ENCODE measurements at regions not wholly inside any gene's neighbourhood (a gene's known extent, or its start where the extent isn't known, plus 50 kb on each side); places are given as distances from the start of the nearest gene placed in this dataset.
"Not testable (repeated sequence)": the region's sequence is repeated elsewhere in the genome, so short reads cannot be mapped to it uniquely, and the experiment has no call there.

DNA sequence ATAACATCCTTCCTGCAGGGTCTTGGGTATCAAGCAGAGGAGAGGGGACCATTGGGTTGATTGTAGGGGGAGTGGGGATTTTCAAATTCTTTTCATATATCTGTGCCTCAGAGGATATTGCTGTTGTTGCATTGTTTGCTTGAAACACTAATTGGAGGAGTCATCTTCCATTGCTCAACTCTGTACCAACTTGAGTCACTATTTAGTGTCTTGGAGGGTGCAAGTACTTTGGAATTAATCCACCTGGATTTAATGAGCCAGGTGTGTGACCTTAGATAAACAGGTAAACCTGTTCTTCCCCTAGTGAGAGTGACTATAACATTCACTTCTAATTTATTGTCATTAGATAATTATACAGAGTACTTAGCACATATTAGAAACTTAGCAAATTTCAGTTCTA is 151.3 kb upstream of the CNTNAP4 start:
- no peak for TF ChIP-seq CTCF (IDR thresholded peaks at IDR 0.05)
- DNase-seq (ENCODE audit: low spot score), result no peak
- no peak for ATAC-seq (ENCODE audit: low FRiP score)

DNA sequence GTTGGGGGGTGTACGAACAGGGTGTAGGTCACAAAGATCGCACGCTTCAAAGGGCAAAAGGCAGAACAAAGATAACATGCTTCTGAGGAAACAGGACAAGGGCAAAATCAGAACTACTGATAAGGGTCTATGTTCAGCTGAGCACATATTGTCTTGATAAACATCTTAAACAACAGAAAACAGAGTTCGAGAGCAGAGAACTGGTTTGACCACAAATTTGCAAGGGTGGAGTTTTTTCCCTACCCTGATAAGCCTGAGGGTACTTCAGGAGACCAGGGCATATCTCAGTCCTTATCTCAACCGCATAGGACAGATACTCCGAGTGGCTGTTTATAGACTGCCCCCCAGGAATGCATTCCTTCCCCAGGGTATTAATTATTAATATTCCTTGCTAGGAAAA is 139.1 kb upstream of the CNTNAP4 start:
- DNase-seq (ENCODE audit: low spot score); ATAC-seq (ENCODE audit: low FRiP score): not testable (repeated sequence)

- no peak for TF ChIP-seq CTCF (IDR thresholded peaks at IDR 0.05)
- no peak for DNase-seq (ENCODE audit: low spot score)
- no peak for ATAC-seq (ENCODE audit: low FRiP score)
Observed at GRCh38 chr16:76157629-76158028, 119.6 kb upstream of the CNTNAP4 start.

DNA sequence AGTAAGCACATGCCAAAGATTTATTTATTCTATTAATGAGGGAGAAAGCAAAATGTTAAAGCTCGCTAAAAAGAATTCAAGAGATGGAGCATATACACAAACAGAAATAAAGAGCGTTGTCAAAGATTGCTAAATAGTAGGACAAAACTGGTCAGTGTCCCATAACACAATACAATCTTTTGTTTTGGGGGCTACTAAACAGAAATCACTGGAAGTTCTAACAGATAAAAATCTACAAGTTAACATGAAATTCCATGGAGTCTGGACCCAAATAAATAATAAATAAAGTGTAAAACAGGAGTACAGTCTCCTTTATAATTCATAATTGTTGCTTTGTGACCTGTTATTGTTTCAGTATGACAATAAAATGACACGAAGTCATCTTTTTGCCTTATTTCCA is 115.2 kb upstream of the CNTNAP4 start:
- TF ChIP-seq CTCF (IDR thresholded peaks at IDR 0.05), result no peak
- ATAC-seq (ENCODE audit: low FRiP score), result no peak

DNA sequence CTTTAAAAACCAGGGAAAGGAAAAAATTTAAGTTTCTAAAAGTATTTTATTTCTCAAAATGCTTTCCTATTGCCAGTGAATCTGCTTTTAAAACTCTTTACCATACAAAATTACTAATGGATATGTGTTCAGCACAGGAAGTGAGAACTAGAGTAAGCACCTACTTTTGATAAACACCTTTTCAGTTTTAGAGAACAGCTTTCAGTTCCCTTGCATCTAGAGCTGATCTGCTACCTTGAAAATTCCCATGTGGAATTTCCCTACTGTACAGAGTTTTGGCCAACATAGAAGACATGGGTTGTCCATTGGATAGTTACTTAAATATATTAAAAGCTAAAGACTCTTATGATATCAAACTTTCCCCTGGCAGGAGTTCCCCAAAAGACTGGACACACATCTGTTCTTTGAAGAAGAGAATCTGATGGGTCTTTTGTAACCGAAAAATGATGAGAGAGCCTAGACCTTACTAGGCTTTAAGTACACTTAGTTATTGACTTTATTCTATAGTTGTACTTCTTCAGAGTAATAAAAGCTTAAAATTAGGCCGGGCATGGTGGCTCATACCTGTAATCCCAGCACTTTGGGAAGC is 112.1 kb upstream of the CNTNAP4 start:
- DNase-seq (ENCODE audit: low spot score) (no peak), ATAC-seq (ENCODE audit: low FRiP score) (no peak)
- TF ChIP-seq CTCF (IDR thresholded peaks at IDR 0.05), result no peak

More for the DNA sequence above, 115.2 kb upstream of the CNTNAP4 start:
- DNase-seq (ENCODE audit: low spot score), result no peak

GRCh38 chr16:76175718-76176117 is 101.5 kb upstream of the CNTNAP4 start:
- ATAC-seq (ENCODE audit: low FRiP score) (no peak), DNase-seq (ENCODE audit: low spot score) (no peak)
- TF ChIP-seq CTCF (IDR thresholded peaks at IDR 0.05), result no peak

DNA sequence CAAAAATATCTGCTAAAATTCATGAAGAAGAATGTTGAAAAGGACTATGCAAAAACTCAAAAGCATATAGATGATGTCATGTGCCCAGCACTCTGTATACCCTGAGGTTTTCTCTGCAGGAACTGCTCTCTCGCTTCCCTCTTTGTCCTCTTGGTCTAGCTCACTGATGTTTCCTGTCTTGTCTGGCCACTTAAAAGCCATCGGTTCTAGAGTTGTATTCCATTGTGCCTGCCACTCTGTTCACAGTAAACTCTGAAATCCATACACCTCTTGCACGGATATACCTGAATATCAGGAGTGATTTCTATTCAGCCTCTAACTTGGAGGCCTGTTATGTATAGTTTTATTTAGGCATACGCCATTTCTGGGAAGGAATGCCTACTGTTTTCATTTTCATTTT is 101.0 kb upstream of the CNTNAP4 start:
- TF ChIP-seq CTCF (IDR thresholded peaks at IDR 0.05), result no peak
- DNase-seq (ENCODE audit: low spot score) (no peak), ATAC-seq (ENCODE audit: low FRiP score) (no peak)

GRCh38 chr16:76176616-76177015 is 100.6 kb upstream of the CNTNAP4 start:
- TF ChIP-seq CTCF (IDR thresholded peaks at IDR 0.05), result no peak
- ATAC-seq (ENCODE audit: low FRiP score), result no peak
- no peak for DNase-seq (ENCODE audit: low spot score)

Data from omental fat pad (tissue), 3 donors.